Activated naive CD4-positive, alpha-beta T cell treated with anti-CD3 and anti-CD28 coated beads for 36 hours (primary cell): ENCODE measurements at regions not wholly inside any gene's neighbourhood (a gene's known extent, or its start where the extent isn't known, plus 50 kb on each side); places are given as distances from the start of the nearest gene placed in this dataset.

Experiments used
- CTCF ChIA-PET: fragments of 350-600 bp; sonication (Branson Sonifier 250); formaldehyde crosslinking; loops from one replicate; lab custom pipeline; 2021; ENCODE audit warnings: antibody characterized with exemption; lab: Charles Lee
- DNase-seq: peaks from one replicate; pipeline ENCODE4 v3.0.0-alpha.2; 2020
- H3K27ac Mint-ChIP-seq: one replicate; pipeline ENCODE4 v1.8.0; 2021; ENCODE audit warnings: mild to moderate bottlenecking, mixed read lengths
- H3K27me3 Mint-ChIP-seq: one replicate; pipeline ENCODE4 v1.8.0; 2021; ENCODE audit warnings: low read depth, mixed read lengths
- H3K36me3 Mint-ChIP-seq: one replicate; pipeline ENCODE4 v1.8.0; 2021; ENCODE audit warnings: low read depth, mixed read lengths
- H3K4me1 Mint-ChIP-seq: one replicate; pipeline ENCODE4 v1.8.0; 2021; ENCODE audit warnings: low read depth, mixed read lengths
- H3K4me3 Mint-ChIP-seq: one replicate; pipeline ENCODE4 v1.8.0; 2021; ENCODE audit warnings: mild to moderate bottlenecking, moderate library complexity, mixed read lengths
- H3K9me3 Mint-ChIP-seq: one replicate; pipeline ENCODE4 v1.8.0; 2021; ENCODE audit warnings: mixed read lengths
- intact Hi-C: fragments of 100-400 bp; cut with micrococcal nuclease; formaldehyde crosslinking; loops from one replicate; pipeline ENCODE4 v1.15.1; 2023

DNA sequence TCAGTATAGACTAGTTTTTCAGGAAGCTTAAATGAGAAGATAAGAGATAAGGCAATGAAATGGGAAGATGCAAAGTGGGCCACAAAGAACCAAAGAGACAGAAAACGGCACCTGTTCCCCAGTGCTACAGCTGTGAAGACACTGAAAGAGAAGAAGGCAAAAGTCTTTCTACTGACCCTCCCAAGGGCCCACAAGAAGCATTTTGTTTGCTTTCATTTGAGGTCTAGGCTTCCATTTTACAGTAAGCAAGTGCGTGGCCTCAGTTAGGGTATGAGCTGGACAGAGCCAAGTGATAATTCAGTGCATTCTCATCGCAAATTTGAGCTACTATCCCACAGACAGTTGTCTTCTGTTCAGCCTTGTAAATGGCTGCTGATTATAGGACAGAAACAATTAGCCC, 53.4 kb upstream of the STK17B start:
- Mint-ChIP-seq H3K4me3 (no peak overlapping the region), H3K9me3 (no peaks in the 10 kb centered on the region), H3K27ac (no peak overlapping the region), H3K4me1 (peaks cover 84% of the 10 kb centered on the region), H3K27me3 (no peaks in the 10 kb centered on the region), H3K36me3 (no peaks in the 10 kb centered on the region)
- no peak for DNase-seq
- CTCF ChIA-PET: interaction anchor here (0.7 to 2.1 kb wide), 6 partner anchors 10 to 513 kb away, joined by 3 to 7 read pairs (median 4); no protein-coding TSS in a partner anchor
- intact Hi-C loops: loop anchor here (5.0 kb wide), 2 partner anchors 113 to 228 kb away; no protein-coding TSS in a partner anchor

DNA sequence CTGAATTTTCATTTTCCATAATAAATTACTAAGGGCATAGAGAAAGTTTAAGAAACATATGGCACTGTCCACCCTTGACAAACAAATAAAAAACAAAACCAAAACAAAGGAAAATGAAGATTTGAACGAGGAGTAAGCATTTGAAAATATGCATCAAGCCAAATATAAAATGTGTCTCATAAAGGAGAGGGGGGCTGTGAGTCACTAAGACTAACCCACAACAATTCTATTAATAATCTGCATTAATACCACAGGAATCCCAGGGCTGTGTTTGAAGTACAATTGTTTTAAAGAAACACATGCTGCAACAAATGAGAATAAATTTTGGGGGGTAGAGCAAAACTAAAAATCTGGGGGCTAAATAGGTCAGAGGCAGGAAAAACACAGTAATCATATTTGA, 53.8 kb upstream of the STK17B start:
- Mint-ChIP-seq H3K4me1 (peaks cover 84% of the 10 kb centered on the region), H3K27ac (peak overlapping the region; percentile 38), H3K9me3 (no peaks in the 10 kb centered on the region), H3K27me3 (no peaks in the 10 kb centered on the region), H3K4me3 (no peak overlapping the region), H3K36me3 (no peaks in the 10 kb centered on the region)
- DNase-seq: no peak
- intact Hi-C loops: no loop called here
- CTCF ChIA-PET: interaction anchor here (0.7 to 2.1 kb wide), 4 partner anchors 11 to 51 kb away, joined by 3 to 7 read pairs (median 5); no protein-coding TSS in a partner anchor

DNA sequence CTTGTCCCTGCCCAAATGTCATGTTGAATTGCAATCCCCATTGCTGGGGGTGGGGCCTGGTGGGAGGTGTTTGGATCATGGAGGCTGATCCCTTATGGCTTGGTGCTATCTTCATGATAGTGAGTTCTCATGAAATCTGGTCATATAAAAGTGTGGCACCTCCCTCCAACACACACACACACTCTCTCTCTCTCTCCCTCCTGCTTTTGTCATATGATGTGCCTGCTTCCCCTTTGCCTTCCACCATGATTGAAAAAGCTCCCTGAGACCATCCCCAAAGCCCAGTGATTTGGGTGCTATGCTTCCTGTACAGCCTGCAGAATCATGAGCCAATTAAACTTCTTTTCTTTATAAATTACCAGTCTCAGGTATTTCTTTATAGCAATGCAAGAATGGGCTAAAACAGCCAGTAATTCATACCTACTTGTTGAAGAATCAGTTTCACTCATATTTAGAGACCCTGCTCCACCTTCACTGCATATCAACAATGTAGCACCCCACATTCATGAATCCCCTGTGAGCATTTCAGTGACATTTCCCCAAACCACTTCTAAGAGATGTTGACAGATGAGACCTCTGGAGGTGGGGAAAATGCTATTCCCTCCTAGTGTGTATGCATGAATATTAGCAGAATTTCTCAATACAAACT, 54.8 kb upstream of the STK17B start:
- H3K36me3 Mint-ChIP-seq: no peaks in the 10 kb centered on the region
- no peaks in the 10 kb centered on the region for H3K27me3 Mint-ChIP-seq
- DNase-seq: no peak
- CTCF ChIA-PET: interaction anchor here (3.2 kb wide), 1 partner anchor 9 kb away, joined by 9 read pairs; no protein-coding TSS in a partner anchor
- intact Hi-C loops: loop anchor here (1.0 kb wide), 1 partner anchor 8 kb away; no protein-coding TSS in a partner anchor
- H3K4me3 Mint-ChIP-seq: peak overlapping the region; percentile 14
- H3K27ac Mint-ChIP-seq: peak overlapping the region; percentile 75
- peaks cover 85% of the 10 kb centered on the region for H3K4me1 Mint-ChIP-seq
- no peaks in the 10 kb centered on the region for H3K9me3 Mint-ChIP-seq

DNA sequence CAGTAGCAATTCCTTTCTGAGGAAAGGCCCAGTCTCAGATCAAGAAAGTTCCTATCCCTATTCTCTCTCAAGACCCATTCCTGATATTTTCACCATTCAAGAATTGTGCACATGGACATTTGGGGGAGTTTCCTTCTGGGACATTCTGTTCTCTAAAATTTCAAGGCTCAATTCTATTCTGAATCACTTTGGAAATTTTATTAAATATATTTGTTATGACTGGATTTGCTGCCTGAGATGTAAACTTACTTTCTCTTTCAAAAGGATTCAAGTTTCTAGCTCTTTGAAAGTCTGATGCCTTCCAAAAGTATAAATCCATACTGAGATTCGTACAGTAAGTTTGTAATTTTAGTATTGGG, 55.3 kb upstream of the STK17B start:
- H3K27me3 Mint-ChIP-seq: no peaks in the 10 kb centered on the region
- no peaks in the 10 kb centered on the region for H3K9me3 Mint-ChIP-seq
- peaks cover 90% of the 10 kb centered on the region for H3K4me1 Mint-ChIP-seq
- CTCF ChIA-PET: interaction anchor here (0.7 to 3.2 kb wide), 4 partner anchors 10 to 627 kb away, joined by 3 to 9 read pairs (median 4); no protein-coding TSS in a partner anchor
- no peaks in the 10 kb centered on the region for H3K36me3 Mint-ChIP-seq
- no peak for DNase-seq
- H3K4me3 Mint-ChIP-seq: peak overlapping the region; percentile 14
- H3K27ac Mint-ChIP-seq: peak overlapping the region; percentile 75
- intact Hi-C loops: loop anchor here (1.0 kb wide), 1 partner anchor 8 kb away; no protein-coding TSS in a partner anchor

DNA sequence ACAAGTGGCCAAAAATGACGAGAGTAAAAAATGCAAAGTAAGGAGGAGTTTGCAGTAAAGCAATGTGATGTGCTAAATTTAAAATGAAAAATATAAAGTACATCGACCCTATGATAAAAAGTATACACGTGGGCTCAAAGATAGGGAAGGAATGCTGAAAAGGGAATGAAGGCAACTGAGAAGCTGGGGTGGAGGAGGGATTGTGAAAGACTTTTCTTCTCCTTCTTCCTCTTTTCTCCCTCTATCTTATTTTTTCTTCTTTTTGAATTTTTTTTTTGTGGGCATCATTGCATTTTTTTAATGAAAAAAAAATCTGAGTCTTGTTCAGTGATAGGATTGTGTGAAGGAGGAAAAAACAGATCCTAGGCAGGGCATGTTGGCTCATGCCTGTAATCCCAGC, 57.6 kb upstream of the STK17B start:
- Mint-ChIP-seq H3K9me3 (no peaks in the 10 kb centered on the region), H3K4me3 (no peak overlapping the region), H3K36me3 (no peaks in the 10 kb centered on the region), H3K27ac (peak overlapping the region; percentile 85), H3K27me3 (no peaks in the 10 kb centered on the region), H3K4me1 (peaks cover 97% of the 10 kb centered on the region)
- CTCF ChIA-PET: interaction anchor here (0.8 to 3.2 kb wide), 9 partner anchors 8 to 50 kb away, joined by 3 to 10 read pairs (median 3); no protein-coding TSS in a partner anchor
- intact Hi-C loops: no loop called here
- DNase-seq: no peak

DNA sequence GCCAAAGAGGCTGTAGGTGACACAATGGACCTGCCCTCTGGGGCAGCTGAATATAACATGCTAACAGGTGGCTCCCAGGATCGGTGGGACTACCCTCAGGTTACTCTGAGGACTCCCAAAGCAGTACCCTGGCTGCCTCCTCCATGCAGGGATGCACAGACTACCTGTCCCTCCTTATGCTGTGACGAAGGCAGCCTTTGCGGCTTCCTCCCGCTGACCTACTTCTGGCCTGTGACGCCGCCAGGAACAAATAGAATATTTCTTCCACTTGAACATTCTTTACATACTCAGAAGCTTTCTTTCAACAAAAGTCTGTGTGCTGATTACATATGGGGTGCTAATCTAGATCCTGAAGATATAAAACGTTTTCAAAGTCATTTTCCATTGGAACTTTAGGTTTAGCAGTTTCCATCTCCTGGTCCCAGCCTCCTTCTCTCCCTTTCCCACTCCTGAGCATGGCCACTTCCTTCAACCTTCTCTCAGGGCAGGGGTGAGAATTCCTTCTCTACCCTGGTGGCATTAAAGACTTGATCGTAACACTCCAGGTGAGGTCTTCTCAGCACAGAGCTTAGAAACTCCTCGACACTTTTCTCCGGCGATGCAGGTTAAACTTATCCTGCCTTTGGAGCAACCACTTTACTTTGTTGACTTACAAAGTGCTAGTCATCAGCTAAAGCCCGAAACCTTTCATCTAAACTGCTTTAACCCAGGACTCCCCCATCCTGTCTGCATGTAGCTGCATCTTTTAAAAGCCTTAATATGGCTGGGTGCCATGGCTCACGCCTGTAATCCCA, 58.9 kb upstream of the STK17B start:
- intact Hi-C loops: no loop called here
- peak overlapping the region; percentile 62 for H3K4me3 Mint-ChIP-seq
- CTCF ChIA-PET: interaction anchor here (0.7 to 1.5 kb wide), 7 partner anchors 9 to 162 kb away, joined by 3 to 10 read pairs (median 4); partner anchors contain the start of gene DNAH7

DNA sequence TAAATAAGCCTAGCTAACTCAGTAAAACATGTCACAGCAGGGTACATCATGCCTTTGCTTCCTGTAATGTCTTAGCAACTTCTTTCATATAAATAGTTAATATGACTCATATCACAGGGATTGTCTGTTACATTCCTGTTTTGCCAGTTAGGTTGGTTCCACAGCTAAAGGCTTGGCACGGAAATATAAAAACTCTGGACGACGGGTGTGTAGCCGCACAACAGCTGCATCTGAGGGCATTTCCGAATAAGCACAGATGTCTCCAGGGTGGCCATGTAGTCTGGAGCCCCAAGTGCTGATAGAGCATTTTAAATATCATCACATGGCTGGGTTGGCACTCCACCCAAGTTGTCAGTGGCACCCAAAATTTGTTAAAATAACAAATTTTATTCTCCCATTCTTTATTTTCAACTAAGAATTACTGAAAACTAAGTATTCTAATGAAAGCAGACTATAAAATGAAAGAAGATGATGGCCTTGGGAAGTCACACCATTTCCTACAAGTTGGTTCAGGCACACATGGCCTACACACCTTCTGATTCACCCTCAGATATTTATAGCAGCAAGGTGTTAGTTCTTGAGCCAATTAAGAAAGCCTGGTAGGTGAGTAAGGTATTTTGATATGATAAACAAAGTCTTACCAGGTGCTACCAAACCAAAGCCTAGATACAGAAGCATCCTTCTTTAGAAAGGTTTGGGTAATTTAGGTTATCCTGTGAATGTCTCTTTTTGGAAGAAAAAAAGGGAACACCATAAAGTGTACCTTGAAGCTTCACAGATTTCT, 61.8 kb upstream of the STK17B start:
- Mint-ChIP-seq H3K27ac (peak overlapping the region; percentile 91), H3K4me1 (peaks cover 92% of the 10 kb centered on the region), H3K9me3 (no peaks in the 10 kb centered on the region), H3K36me3 (no peaks in the 10 kb centered on the region), H3K4me3 (no peak overlapping the region), H3K27me3 (no peaks in the 10 kb centered on the region)
- CTCF ChIA-PET: interaction anchor here (0.5 to 2.7 kb wide), 20 partner anchors 8 to 186 kb away, joined by 3 to 9 read pairs (median 4); no protein-coding TSS in a partner anchor
- intact Hi-C loops: loop anchor here (1.0 to 2.0 kb wide), 5 partner anchors 9 to 574 kb away; no protein-coding TSS in a partner anchor
- peak; percentile 34 for DNase-seq

More for the DNA sequence above, 58.9 kb upstream of the STK17B start:
- Mint-ChIP-seq H3K27ac (peak overlapping the region; percentile 91), H3K36me3 (no peaks in the 10 kb centered on the region), H3K4me1 (peaks cover 95% of the 10 kb centered on the region), H3K9me3 (no peaks in the 10 kb centered on the region), H3K27me3 (no peaks in the 10 kb centered on the region)
- peak; percentile 65 for DNase-seq

DNA sequence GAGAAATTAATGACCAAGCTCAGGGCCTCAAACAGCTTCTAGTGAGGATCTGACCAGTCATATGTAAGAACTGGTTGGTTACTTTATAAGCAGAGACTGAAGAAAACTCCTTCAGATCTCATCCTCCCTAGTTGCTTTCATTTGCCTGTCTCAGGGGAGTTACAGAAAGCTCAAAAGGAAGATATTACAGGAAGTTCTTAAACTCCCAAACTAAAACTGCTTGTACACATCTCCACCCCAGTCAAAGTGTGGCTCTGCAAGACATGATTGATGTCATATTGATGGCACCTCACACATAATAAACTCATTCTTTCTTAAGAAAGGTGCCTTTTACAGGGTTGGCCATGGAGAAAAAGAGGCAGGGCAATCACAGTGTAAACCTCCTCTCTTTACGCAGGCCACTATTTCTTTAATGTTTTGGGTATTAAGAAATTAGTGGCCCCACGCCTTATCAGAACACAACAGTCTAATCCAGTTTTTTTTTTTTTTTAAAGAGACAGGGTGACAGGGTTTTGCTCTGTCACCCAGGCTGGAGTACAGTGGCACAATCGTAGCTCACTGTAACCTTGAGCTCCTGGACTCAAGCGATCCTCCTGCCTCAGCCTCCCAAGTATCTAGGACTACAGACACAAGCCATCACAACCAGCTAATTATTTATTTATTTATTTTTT, 62.6 kb upstream of the STK17B start:
- no peaks in the 10 kb centered on the region for H3K27me3 Mint-ChIP-seq
- no peaks in the 10 kb centered on the region for H3K36me3 Mint-ChIP-seq
- no peaks in the 10 kb centered on the region for H3K9me3 Mint-ChIP-seq
- H3K4me1 Mint-ChIP-seq: peaks cover 92% of the 10 kb centered on the region
- no peak overlapping the region for H3K4me3 Mint-ChIP-seq
- peak overlapping the region; percentile 91 for H3K27ac Mint-ChIP-seq
- intact Hi-C loops: loop anchor here (1.0 to 2.0 kb wide), 6 partner anchors 8 to 575 kb away; no protein-coding TSS in a partner anchor
- DNase-seq: peak; percentile 35
- CTCF ChIA-PET: interaction anchor here (0.5 to 2.7 kb wide), 14 partner anchors 15 to 187 kb away, joined by 3 to 9 read pairs (median 4); no protein-coding TSS in a partner anchor

DNA sequence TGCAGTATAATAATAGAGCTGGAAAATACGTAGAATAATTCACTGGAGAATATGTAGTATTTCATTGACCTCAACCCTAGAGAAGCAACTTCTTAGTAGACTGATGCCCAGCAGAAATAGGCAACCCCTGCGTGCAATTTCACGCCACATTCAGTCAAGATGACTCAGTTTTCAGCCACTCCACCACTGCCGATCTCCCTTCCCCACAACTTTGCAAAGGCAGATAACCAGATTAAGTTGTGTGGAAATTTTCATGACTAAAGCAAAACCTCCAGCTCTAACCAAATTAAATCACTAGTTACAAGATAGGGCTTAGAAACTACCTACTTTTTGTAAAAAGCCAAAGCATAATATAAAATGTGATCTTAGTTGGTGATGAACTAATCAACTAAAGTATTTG, 63.3 kb upstream of the STK17B start:
- Mint-ChIP-seq H3K27me3 (no peaks in the 10 kb centered on the region), H3K4me3 (peak overlapping the region; percentile 4), H3K36me3 (no peaks in the 10 kb centered on the region), H3K4me1 (peaks cover 93% of the 10 kb centered on the region), H3K9me3 (no peaks in the 10 kb centered on the region), H3K27ac (peak overlapping the region; percentile 91)
- DNase-seq: peak; percentile 76
- CTCF ChIA-PET: interaction anchor here (0.7 to 2.7 kb wide), 7 partner anchors 19 to 68 kb away, joined by 3 to 9 read pairs (median 5); no protein-coding TSS in a partner anchor
- intact Hi-C loops: loop anchor here (1.0 kb wide), 1 partner anchor 8 kb away; no protein-coding TSS in a partner anchor

DNA sequence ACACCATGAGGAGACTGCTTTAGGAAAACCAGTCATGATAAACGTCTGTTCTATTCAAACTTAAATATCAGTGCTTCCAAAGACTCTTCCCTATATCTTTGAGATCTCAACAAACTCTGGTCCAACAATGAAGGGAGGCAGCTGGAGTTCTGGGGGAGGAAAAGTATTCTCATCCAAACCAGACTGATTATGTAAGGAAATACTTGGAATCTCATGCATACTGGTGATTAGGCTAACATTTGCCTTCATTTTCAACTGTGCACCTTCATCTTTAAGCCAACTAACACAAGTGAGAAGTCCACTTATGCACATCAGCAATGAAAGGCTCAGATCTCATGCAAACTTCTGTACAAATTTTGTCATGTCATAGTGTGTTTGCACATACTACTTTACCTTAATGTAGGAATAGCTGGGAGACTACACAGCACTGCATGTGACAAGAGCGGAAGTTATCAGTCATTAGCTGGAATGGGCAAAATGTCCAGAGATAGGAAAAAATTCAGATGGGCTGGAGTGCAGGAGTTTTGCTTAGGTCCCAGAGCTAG, 67.5 kb upstream of the STK17B start:
- intact Hi-C loops: no loop called here
- Mint-ChIP-seq H3K36me3 (no peaks in the 10 kb centered on the region), H3K4me1 (peaks cover 87% of the 10 kb centered on the region), H3K9me3 (no peaks in the 10 kb centered on the region), H3K27ac (peak overlapping the region; percentile 88), H3K4me3 (peak overlapping the region; percentile 55), H3K27me3 (no peaks in the 10 kb centered on the region)
- no peak for DNase-seq
- CTCF ChIA-PET: interaction anchor here (0.9 to 2.0 kb wide), 11 partner anchors 9 to 161 kb away, joined by 3 to 8 read pairs (median 4); no protein-coding TSS in a partner anchor
